ENCODE measurements at regions not wholly inside any gene's neighbourhood (a gene's known extent, or its start where the extent isn't known, plus 50 kb on each side); places are given as distances from the start of the nearest gene placed in this dataset.
"Not testable (repeated sequence)": the region's sequence is repeated elsewhere in the genome, so short reads cannot be mapped to it uniquely, and the experiment has no call there.

GRCh38 chr6:37078814-37079213 lies 73.4 kb downstream of the FGD2 start:
- Histone ChIP-seq H3K9me3 (no peaks in the 10 kb centered on the region), H3K4me1 (peaks cover 0 to 31% of the 10 kb centered on the region in 2 donors), H3K36me3 (no peaks in the 10 kb centered on the region), H3K27ac (no peak overlapping the region), H3K27me3 (no peaks in the 10 kb centered on the region), H3K4me3 (no peak overlapping the region)
- no peak for TF ChIP-seq CTCF (IDR thresholded peaks at IDR 0.05)
- no peak for DNase-seq (ENCODE audit: low spot score)

GRCh38 chr6:37081042-37081607 lies 75.7 kb downstream of the FGD2 start:
- DNase-seq (ENCODE audit: low spot score): no peak
- Histone ChIP-seq H3K9me3 (no peaks in the 10 kb centered on the region), H3K27me3 (no peaks in the 10 kb centered on the region), H3K27ac (no peak overlapping the region), H3K4me1 (peaks cover 0 to 34% of the 10 kb centered on the region in 2 donors), H3K36me3 (no peaks in the 10 kb centered on the region), H3K4me3 (no peak overlapping the region)
- no peak for TF ChIP-seq CTCF (IDR thresholded peaks at IDR 0.05)

GRCh38 chr6:37082390-37083130 lies 77.1 kb downstream of the FGD2 start:
- no peaks in the 10 kb centered on the region for H3K9me3 ChIP-seq
- H3K4me1 ChIP-seq: peaks cover 0 to 33% of the 10 kb centered on the region in 2 donors
- no peak for DNase-seq (ENCODE audit: low spot score)
- no peak overlapping the region for H3K27ac ChIP-seq
- H3K36me3 ChIP-seq: no peaks in the 10 kb centered on the region
- H3K27me3 ChIP-seq: no peaks in the 10 kb centered on the region
- no peak for TF ChIP-seq CTCF (IDR thresholded peaks at IDR 0.05)
- H3K4me3 ChIP-seq: no peak overlapping the region

GRCh38 chr6:37083243-37084138 lies 78.0 kb downstream of the FGD2 start:
- Histone ChIP-seq H3K27me3 (no peaks in the 10 kb centered on the region), H3K4me1 (peaks cover 0 to 24% of the 10 kb centered on the region in 2 donors), H3K27ac (peak overlapping the region in 1 of 2 donors; percentile 35), H3K4me3 (no peak overlapping the region), H3K9me3 (no peaks in the 10 kb centered on the region), H3K36me3 (no peaks in the 10 kb centered on the region)
- no peak for TF ChIP-seq CTCF (IDR thresholded peaks at IDR 0.05)
- DNase-seq (ENCODE audit: low spot score): peak; percentile 89

- not testable (repeated sequence) for H3K36me3 ChIP-seq; H3K27ac ChIP-seq; H3K4me3 ChIP-seq; DNase-seq (ENCODE audit: low spot score); H3K27me3 ChIP-seq; H3K9me3 ChIP-seq
- peaks cover 0 to 24% of the 10 kb centered on the region in 2 donors for H3K4me1 ChIP-seq
Measured at GRCh38 chr6:37084665-37085064, 79.2 kb downstream of the FGD2 start.

- H3K27ac ChIP-seq: no peak overlapping the region
- no peak overlapping the region for H3K4me3 ChIP-seq
- peaks cover 0 to 24% of the 10 kb centered on the region in 2 donors for H3K4me1 ChIP-seq
Measured at GRCh38 chr6:37085198-37085597, 79.7 kb downstream of the FGD2 start.

More at GRCh38 chr6:37085198-37085597, 79.7 kb downstream of the FGD2 start:
- Histone ChIP-seq H3K27me3 (no peaks in the 10 kb centered on the region), H3K9me3 (no peaks in the 10 kb centered on the region), H3K36me3 (no peaks in the 10 kb centered on the region)
- TF ChIP-seq CTCF (IDR thresholded peaks at IDR 0.05): no peak
- DNase-seq (ENCODE audit: low spot score): no peak
